Fibroblast of villous mesenchyme (primary cell): ENCODE measurements at regions not wholly inside any gene's neighbourhood (a gene's known extent, or its start where the extent isn't known, plus 50 kb on each side); places are given as distances from the start of the nearest gene placed in this dataset.
A peak's percentile ranks its signal among the peaks of the same experiment; 100 is the strongest.

Source experiments
- DNase-seq: peaks from one replicate; pipeline ENCODE4 v3.0.0-alpha.2; 2010; ENCODE audit warnings: low read depth
- H3K4me3 ChIP-seq: 2 replicates; pipeline ENCODE4 v1.5.1; 2011; ENCODE audit warnings: low read depth, mild to moderate bottlenecking, low read length
- CTCF ChIP-seq: IDR thresholded peaks from 2 replicates; pipeline ENCODE4 v1.5.1; 2012; ENCODE audit warnings: low read depth, mild to moderate bottlenecking, low read length; ENCODE audit not compliant: insufficient read depth

- no peak for DNase-seq
- no peak for TF ChIP-seq CTCF
- no peak overlapping the region for H3K4me3 ChIP-seq
Observed at GRCh38 chr13:80857321-80857720, 516.4 kb upstream of the SPRY2 start.

- no peak for DNase-seq
- TF ChIP-seq CTCF: no peak
- no peak overlapping the region for H3K4me3 ChIP-seq
Observed at GRCh38 chr13:80850771-80851170, 509.8 kb upstream of the SPRY2 start.

GRCh38 chr13:80844164-80844563 lies 503.2 kb upstream of the SPRY2 start:
- DNase-seq: no peak
- no peak overlapping the region for H3K4me3 ChIP-seq
- no peak for TF ChIP-seq CTCF

GRCh38 chr13:80841414-80841813 lies 500.5 kb upstream of the SPRY2 start:
- no peak for DNase-seq
- H3K4me3 ChIP-seq: no peak overlapping the region
- no peak for TF ChIP-seq CTCF

GRCh38 chr13:80840316-80840976 lies 499.5 kb upstream of the SPRY2 start:
- no peak overlapping the region for H3K4me3 ChIP-seq
- DNase-seq: peak; percentile 48
- TF ChIP-seq CTCF: no peak

- DNase-seq: no peak
- no peak overlapping the region for H3K4me3 ChIP-seq
- TF ChIP-seq CTCF: no peak
Observed at GRCh38 chr13:80835902-80836301, 495.0 kb upstream of the SPRY2 start.

- TF ChIP-seq CTCF: no peak
- no peak overlapping the region for H3K4me3 ChIP-seq
- DNase-seq: no peak
Observed at GRCh38 chr13:80830431-80830830, 489.5 kb upstream of the SPRY2 start.
